Adrenal gland (tissue), 9 donors: ENCODE measurements at regions not wholly inside any gene's neighbourhood (a gene's known extent, or its start where the extent isn't known, plus 50 kb on each side); places are given as distances from the start of the nearest gene placed in this dataset.

Experiments
- DNase-seq, 7 donors: peaks; one replicate each; pipeline ENCODE4 v3.0.0-alpha.2; 2019 to 2020
- H3K27ac ChIP-seq, 5 donors: fragments of 200-600 bp; sonication (generic) in 4 of 5; 1 replicate in 3 of 5; 2 replicates in 2 of 5; pipeline versions ENCODE4 v1.5.1 to v1.8.0; 2016 to 2020; ENCODE audit warnings: mild to moderate bottlenecking in 1 of 5
- H3K27me3 ChIP-seq: fragments of 200-600 bp; 2 replicates; pipeline ENCODE4 v1.8.0; 2021
- H3K36me3 ChIP-seq, 2 donors: fragments of 200-600 bp; replicated peaks in 1 of 2; 1 replicate in 1 of 2; 2 replicates in 1 of 2; pipeline versions ENCODE4 v1.5.1 to v1.8.0; 2018 to 2022
- H3K4me1 ChIP-seq, 2 donors: fragments of 200-600 bp; replicated peaks in 1 of 2; 1 replicate in 1 of 2; 2 replicates in 1 of 2; pipeline versions ENCODE4 v1.5.1 to v1.8.0; 2018 to 2021
- H3K4me3 ChIP-seq, 4 donors: fragments of 200-600 bp; sonication (generic) in 3 of 4; one replicate each; pipeline ENCODE4 v1.5.1; 2016 to 2018
- H3K9me3 ChIP-seq, 3 donors: fragments of 200-600 bp; sonication (generic) in 1 of 3; replicated peaks in 1 of 3; 1 replicate in 2 of 3; 2 replicates in 1 of 3; pipeline versions ENCODE4 v1.5.1 to v1.8.0; 2016 to 2021
- POLR2A ChIP-seq, 2 donors: fragments of 450-650 bp; IDR thresholded peaks; one replicate each; pipeline ENCODE4 v1.6.1; 2017; ENCODE audit warnings: antibody characterized with exemption in 2 of 2, mild to moderate bottlenecking in 2 of 2, moderate library complexity in 1 of 2
- WGBS, 4 donors: extraction: QIAGEN DNeasy Blood & Tissue Kit in 2 of 4; methylation state at CpG; one replicate each; pipeline versions ENCODE4 v1.1.5 to v1.1.7; 2013 to 2017; 5-methylcytosine and 5-hydroxymethylcytosine counted together
- intact Hi-C, 2 donors: fragments of 100-400 bp; cut with DNase I; formaldehyde crosslinking; loops; one replicate each; pipeline versions ENCODE4 v1.14.1 to v1.15.0; 2022 to 2023
- TF ChIP-seq, protein P1 (sequence below), 6 experiments: fragments of 450-650 bp in 4 of 6; fragments of 200-600 bp in 2 of 6; sonication (generic) in 1 of 6; IDR thresholded peaks; 1 replicate in 5 of 6; 2 replicates in 1 of 6; pipeline versions ENCODE4 v1.5.1 to v1.8.0; 2016 to 2021; ENCODE audit warnings: antibody characterized with exemption in 6 of 6, mild to moderate bottlenecking in 2 of 6, moderate library complexity in 1 of 6
- donor health status: healthy with polysubstance abuse.
- donor health status: Bipolar disorder and iron deficiency.
- donor health status: DM: yes; HTN: yes; CAD: no.
- donor health status: DM: no; HTN: no; CAD: no.
- donor health status: DM: no; HTN: no; CAD: no.

GRCh38 chr14:34203251-34203722 lies 252.4 kb upstream of the EGLN3 start:
- Histone ChIP-seq H3K27ac (no peak overlapping the region), H3K9me3 (no peaks in the 10 kb centered on the region), H3K4me1 (no peaks in the 10 kb centered on the region), H3K4me3 (no peak overlapping the region), H3K36me3 (no peaks in the 10 kb centered on the region), H3K27me3 (no peaks in the 10 kb centered on the region)
- intact Hi-C loops = no loop called here
- WGBS, 4 donors = 44 to 48% (median 45%) methylated on average over 4 of the region's 4 CpGs
- DNase-seq = no peak
- TF ChIP-seq POLR2A (IDR thresholded peaks at IDR 0.05) = no peak
- TF ChIP-seq, protein P1, sequence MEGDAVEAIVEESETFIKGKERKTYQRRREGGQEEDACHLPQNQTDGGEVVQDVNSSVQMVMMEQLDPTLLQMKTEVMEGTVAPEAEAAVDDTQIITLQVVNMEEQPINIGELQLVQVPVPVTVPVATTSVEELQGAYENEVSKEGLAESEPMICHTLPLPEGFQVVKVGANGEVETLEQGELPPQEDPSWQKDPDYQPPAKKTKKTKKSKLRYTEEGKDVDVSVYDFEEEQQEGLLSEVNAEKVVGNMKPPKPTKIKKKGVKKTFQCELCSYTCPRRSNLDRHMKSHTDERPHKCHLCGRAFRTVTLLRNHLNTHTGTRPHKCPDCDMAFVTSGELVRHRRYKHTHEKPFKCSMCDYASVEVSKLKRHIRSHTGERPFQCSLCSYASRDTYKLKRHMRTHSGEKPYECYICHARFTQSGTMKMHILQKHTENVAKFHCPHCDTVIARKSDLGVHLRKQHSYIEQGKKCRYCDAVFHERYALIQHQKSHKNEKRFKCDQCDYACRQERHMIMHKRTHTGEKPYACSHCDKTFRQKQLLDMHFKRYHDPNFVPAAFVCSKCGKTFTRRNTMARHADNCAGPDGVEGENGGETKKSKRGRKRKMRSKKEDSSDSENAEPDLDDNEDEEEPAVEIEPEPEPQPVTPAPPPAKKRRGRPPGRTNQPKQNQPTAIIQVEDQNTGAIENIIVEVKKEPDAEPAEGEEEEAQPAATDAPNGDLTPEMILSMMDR (IDR thresholded peaks at IDR 0.05) = no peak

GRCh38 chr14:34201909-34202637 lies 251.2 kb upstream of the EGLN3 start:
- 72 to 82% (median 73%) methylated on average over 3 of the region's 3 CpGs for WGBS, 4 donors
- Histone ChIP-seq H3K4me3 (no peak overlapping the region), H3K27ac (no peak overlapping the region), H3K4me1 (no peaks in the 10 kb centered on the region), H3K36me3 (no peaks in the 10 kb centered on the region), H3K9me3 (no peaks in the 10 kb centered on the region), H3K27me3 (no peaks in the 10 kb centered on the region)
- intact Hi-C loops = no loop called here
- TF ChIP-seq POLR2A (IDR thresholded peaks at IDR 0.05) = no peak
- no peak for DNase-seq

DNA sequence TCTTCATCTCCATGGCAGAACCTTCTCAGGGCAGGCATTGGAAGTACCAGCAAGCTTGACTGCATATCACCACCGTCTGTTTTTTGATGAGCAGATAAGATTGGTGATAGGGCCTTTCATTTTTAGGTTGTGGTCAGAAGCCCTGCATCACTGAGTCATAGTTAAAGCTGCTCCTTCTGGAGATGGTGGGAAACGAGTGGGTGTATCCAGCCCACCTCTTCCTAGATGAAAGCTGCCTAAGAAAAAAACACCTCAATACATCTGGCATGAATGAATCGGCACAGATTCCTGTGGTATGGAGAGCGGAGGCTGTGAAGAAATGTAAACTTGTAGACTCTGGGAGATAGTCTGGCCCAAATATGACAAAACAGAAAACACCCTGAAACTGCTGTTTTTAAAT lies 248.7 kb upstream of the EGLN3 start:
- intact Hi-C loops = no loop called here
- Histone ChIP-seq H3K27ac (no peak overlapping the region), H3K4me1 (no peaks in the 10 kb centered on the region), H3K4me3 (no peak overlapping the region), H3K27me3 (no peaks in the 10 kb centered on the region), H3K9me3 (no peaks in the 10 kb centered on the region), H3K36me3 (no peaks in the 10 kb centered on the region)
- no peak for DNase-seq
- TF ChIP-seq, protein P1 (IDR thresholded peaks at IDR 0.05) = no peak
- 67 to 79% (median 74%) methylated on average over 4 of the region's 4 CpGs for WGBS, 4 donors

DNA sequence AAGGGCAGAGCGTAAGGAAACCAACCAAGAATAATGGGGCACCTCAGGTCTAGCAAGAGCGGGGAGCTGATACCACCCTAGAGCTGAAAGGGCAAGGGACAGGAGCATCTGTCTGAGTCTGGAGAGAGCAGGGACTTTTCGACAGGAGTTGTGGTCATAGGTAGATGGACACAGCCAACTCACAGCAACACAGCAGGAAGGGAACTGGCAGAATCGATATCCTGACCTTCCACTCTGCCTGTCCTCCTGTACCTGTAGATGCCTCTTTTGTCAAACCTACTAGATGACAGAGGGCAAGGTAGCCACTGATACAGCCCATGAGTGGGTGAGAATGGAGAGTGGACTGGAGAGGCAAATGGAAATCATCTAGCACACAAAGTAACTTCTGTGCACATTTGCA lies 247.2 kb upstream of the EGLN3 start:
- no peak for DNase-seq
- no peak overlapping the region for H3K4me3 ChIP-seq
- H3K9me3 ChIP-seq = no peaks in the 10 kb centered on the region
- TF ChIP-seq, protein P1 (IDR thresholded peaks at IDR 0.05) = no peak
- no peak for TF ChIP-seq POLR2A (IDR thresholded peaks at IDR 0.05)
- intact Hi-C loops = no loop called here
- no peaks in the 10 kb centered on the region for H3K36me3 ChIP-seq
- WGBS, 4 donors = 77 to 85% (median 84%) methylated on average over 4 of the region's 4 CpGs
- no peak overlapping the region for H3K27ac ChIP-seq
- H3K27me3 ChIP-seq = no peaks in the 10 kb centered on the region
- H3K4me1 ChIP-seq = no peaks in the 10 kb centered on the region

- Histone ChIP-seq H3K9me3 (no peaks in the 10 kb centered on the region), H3K4me1 (no peaks in the 10 kb centered on the region), H3K27ac (no peak overlapping the region), H3K4me3 (no peak overlapping the region), H3K36me3 (no peaks in the 10 kb centered on the region), H3K27me3 (no peaks in the 10 kb centered on the region)
- TF ChIP-seq POLR2A (IDR thresholded peaks at IDR 0.05) = no peak
- TF ChIP-seq, protein P1 (IDR thresholded peaks at IDR 0.05) = no peak
- no peak for DNase-seq
- intact Hi-C loops = no loop called here
Measured at GRCh38 chr14:34195964-34196363, 245.1 kb upstream of the EGLN3 start.
